GM21529 (cell line): ENCODE measurements at regions not wholly inside any gene's neighbourhood (a gene's known extent, or its start where the extent isn't known, plus 50 kb on each side); places are given as distances from the start of the nearest gene placed in this dataset.

Experiments used
- ATAC-seq: cut with Tn5 transposase; IDR thresholded peaks from one replicate; pipeline ENCODE4 v1.9.1; 2021; ENCODE audit not compliant: unreplicated experiment

DNA sequence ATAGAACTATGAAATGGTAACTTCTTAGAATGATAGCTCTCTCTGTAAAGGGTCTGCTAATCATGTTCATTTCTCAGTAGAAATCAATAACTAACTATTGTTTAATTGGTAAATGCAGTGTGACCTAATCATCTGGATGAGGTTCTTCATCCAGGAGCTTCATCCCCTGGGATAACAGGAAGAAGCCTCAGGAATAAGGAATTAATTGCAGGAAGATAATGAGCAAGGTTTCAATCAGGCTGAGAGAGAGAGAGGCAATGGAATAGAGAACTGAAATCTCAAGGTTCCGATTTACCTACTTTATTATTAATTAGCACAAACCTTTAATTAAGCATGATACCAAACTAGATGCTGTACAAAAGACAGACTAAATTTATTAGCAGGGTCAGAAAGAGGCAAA lies 499.7 kb downstream of the MAT2B start:
- ATAC-seq: no peak

DNA sequence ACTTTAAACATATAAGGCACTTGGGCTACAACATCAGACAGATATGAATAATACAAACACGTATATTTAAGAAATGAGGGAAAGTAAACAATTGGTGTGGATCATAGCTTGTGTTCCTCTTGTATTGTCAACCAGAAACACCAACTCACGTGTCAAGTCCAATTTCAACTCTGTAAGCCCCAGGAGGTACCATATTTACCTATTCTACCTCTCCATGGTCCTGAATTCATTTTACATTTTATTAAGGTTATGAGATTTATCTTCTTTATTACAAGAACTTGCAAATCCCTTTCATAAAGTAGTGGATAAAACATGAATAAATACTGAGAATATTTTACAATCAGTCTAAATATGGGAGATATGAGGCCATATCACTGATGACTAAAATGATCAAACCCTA lies 501.6 kb downstream of the MAT2B start:
- ATAC-seq: no peak

DNA sequence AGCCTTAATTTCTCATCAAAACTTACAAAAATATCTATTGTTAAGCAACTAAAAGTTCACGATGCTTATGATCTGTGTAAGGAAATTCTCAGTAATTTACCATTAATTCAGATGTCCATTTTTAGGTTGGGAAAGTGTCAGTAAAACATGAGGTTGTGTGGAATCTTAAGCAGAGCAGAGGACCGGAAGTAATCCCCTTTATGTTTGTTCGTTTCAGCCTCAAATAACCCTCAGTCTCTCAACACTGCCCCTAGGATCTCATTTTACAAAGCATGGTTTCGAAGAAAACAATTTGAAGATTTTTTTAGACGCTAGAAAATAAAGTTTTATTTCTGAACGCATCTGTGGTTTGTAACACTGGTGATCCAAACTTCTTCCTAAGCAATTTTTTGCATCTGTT lies 504.2 kb downstream of the MAT2B start:
- ATAC-seq: no peak

DNA sequence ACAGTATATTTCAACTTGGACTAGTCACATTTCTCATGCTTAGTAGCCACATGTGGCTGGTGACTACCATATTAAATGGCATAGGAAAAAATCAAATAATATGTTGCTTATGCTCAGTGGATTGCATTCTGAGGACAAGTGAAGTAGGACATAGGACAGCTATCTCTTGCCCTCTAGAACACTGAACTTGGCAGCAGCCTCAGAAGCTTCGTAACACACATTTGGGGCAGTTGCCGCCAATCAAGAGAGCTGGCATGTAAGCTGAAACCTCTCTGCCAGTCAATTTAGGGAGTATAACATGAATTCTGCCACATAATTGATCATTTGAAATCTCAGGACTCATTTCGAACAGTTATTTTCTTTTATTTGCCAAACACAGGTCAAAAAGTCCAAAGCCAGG lies 505.5 kb downstream of the MAT2B start:
- no peak for ATAC-seq

DNA sequence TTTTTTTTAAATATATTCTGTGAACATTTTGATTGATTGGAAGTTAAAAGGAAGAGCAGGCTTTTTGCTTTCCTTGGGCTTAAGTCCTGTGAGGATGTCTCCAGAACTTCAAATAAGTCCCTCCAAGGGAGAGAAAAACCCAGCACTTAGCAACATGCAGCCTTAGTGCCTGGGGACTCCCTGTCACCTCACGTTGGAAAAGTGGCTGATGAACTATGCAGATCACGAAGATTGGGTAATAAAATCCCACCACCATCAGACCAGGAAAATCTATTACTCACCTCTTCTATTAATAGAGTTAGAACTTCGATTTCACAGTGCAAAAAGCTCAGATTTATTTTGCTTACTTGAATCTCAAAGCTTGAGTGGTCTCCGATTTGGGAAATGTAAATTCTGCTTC lies 507.0 kb downstream of the MAT2B start:
- ATAC-seq: no peak

DNA sequence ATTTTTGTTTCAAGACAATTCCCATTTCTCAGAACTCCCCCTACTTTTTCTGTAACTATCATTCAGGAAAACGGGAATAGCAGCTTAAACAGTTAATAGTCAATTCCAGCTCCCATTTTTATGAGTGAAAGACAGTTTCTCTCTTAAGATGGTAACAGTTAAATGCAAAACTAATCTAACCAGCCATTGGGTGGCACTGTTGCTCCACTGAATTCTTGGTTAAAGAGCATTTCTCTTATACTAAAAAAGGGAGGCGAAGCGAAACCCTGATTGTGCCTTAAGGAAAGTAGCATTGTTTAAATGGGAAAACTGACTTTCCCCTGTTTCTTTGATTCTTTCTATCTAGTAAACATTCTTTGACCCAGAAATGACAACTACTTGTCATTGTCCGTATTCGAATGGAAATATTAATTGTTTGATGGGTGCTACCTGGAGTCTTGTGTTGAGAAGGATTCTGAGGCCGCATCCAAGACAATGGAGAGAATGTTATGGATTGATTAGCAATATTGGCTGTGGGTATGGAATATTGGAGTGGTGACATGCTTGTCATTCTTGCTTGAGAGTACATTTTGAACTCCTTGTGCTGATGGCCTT lies 507.8 kb downstream of the MAT2B start:
- peak; percentile 87 for ATAC-seq

DNA sequence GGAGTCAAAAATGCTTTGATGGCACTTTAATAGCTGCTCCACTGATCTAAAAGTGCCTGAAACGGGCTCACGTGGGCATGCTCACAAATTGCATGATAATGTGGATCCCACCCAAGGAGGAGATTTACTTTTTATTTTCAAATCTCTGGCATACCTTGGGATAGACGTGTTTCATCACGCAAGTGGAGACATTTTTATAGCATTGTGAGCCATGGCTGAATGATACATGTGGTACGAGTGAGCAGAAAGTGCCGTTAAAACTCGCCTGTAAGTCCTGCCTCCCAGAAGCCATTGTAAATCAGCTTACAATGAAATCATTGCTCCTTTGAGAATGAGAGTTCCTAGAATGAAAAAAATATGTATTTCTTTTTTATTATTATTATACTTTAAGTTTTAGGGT lies 514.7 kb downstream of the MAT2B start:
- no peak for ATAC-seq

DNA sequence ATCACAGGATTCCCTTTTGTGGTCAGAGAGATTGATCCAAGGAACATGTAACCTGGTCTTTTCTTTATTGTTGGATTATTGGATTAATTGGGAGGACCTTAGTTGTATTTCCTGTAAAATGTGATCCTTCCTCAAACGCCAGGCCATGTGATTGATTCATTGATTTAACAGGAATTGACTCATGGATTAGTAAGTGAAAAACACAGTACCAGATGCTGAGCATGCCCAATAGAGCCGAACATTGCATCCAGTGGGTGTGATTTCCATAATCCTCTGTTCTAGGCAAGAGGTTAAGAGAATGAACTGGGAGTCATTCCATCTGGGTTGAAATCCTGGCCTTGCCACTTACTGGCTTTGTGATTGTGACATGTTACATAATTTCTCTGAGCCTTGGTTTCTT lies 522.3 kb downstream of the MAT2B start:
- no peak for ATAC-seq

DNA sequence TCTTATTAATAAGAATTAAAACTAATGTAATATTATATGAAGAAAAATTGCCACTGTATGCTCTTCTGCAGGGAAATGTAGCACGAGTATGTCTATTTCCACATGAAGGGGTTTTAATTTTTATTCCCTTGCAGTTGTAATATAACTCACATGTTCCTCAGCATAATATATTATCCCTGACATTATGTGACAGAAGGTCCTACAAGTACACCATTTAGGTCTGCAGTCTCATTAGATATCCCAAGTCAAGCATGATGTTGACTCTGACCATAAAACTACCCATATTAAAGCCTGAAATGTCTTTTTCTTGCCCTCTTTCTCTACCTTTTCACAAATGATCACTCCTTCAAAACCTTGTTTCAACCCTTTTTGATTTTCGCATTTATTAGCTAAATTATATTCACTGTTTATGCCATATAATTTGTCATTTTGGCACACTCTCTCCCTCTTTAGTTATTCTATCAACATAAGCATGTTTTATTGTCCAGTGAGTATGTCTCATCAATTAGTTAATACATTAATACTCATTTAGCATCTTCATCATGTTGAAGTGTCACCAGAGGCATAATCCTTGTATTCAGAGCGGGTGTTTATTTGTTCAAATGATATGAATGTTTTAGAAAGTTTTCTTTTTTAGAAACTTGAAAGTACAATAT lies 532.8 kb downstream of the MAT2B start:
- no peak for ATAC-seq

DNA sequence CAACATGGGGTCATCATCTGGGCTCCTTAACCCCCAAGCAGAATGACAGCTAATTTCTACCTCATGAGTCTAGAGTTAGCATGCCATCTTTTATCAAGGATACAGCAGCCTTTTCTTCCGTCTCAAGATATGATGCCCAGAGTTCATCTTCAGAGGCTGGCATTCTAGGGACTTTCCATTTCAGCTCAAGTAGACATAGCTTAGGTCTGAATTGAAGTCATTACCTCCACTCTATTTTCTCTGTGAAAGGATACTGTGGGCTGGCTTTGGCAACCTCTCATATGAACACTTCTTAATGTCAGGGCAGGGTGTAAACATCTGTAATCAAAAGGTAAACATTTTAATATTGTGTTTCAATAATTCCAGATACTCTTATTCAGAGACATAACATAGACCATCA lies 535.7 kb downstream of the MAT2B start:
- no peak for ATAC-seq

DNA sequence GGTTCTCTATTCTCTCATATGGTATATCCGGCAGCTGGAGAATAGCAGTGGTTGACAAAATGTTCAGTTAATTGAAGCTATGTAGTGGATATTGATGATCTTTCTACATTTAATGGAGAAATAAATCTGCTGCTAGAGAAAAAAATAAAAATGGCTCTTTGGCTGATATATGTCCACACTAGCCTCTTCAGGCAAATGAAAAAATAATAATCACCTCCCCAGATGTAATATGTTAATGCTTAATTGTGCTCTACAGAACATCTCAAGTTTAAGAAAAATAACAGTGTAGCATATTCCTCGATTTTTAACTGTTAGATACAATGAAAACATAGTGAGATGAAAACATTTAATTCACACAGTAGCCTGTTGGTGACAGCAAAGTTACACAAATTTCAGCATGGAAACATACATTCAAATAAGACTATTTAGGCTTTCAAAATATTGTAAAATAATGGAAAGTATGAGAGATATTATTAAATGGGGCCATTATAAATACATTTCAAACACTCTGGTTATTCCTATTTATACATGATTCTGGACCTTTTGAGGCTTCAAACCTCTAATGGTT lies 543.0 kb downstream of the MAT2B start:
- no peak for ATAC-seq

DNA sequence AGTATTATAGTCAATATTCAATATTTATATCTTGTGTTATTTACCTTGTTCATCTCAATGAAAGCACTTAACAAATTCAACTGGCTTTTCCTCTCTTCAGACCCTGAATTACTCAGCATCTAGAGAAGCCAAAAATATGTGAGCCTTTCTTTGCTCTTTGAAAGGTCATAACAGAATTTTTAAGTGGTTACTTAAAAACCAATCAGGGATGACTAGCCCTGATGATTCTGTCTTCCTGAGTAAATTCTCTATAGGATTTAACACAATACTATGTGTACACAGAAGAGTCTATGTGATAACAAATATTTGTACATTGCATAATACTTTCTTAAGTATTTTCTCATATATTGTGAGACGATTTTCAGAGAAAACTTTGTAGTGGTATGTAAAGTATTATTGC lies 546.3 kb downstream of the MAT2B start:
- ATAC-seq: no peak

DNA sequence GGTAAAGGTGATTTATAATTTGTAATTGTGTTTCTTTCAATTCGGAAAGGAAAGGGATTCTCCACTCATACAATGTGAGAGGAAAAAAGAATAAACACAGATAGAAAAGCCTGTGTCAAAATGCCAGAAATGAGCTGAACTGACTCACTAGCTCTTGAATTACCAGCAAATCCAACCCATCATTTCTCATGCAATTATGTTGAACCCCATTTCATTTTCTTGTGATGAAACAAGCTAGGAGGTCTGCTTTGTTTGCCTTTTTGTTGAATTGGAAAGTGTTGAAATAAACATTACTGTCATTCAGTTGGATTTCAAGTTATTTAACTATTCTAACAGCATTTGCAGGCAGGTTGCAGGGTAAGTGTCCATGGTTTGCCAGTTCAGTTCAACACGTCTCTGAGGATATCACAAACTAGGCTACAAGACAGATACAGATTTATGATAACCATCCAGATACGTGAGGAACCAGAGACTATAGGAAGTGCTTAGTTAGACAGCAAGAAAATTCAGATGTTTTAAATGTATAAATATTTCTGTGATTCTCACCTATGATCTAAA lies 547.2 kb downstream of the MAT2B start:
- no peak for ATAC-seq

DNA sequence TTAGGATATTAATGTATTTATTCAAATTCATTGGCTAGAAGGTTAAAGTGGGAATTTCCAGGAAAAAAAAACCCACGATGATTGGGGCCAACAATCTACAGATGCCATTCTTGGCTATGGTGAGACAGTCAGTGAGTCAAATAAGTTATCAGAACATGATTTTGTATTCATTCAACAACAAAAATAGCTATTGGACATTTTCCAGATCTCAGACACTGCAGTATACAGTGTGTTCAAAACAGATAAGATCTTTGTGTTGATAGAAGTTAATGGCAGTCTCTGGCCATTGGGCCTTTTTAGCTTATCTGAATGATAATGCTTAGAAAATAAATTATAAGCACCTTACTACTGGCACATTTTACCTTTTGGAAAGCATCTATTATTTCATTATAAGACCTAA lies 547.7 kb downstream of the MAT2B start:
- no peak for ATAC-seq

DNA sequence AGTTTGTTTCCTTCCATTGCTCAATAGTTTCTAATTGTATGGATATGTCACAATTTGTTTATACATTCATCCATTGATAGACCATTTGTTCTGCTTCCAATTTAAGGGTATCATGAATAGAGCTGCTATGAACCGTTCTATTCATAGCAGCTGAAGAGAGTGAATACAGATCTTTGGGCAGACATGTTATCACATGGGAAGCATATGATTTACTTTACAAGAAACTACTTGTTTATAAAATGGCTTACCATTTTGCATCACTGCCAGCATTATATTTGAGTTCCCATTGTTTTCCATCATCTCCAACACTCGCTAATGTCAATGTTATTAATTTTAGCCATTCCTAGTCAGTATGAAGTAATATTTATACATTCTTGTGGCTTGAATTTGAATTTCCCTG lies 549.0 kb downstream of the MAT2B start:
- ATAC-seq: no peak

DNA sequence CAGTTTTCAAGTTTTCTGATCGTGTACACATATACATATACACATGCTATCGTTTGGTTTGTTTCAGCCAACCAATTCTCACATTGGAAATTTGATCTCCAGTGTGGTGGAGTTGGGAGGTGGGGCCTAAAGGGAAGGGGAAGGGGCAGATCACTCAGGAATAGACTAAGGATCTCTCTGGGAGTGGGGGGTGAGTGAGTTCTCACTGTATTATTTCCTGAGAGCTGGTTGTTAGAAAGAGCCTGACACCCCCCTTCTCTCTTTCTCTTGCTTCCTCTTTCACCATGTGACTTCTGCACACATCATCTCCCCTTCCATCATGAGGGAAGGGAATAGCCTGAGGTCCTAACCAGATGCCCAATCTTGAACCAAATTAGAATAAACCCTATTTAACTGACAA lies 551.7 kb downstream of the MAT2B start:
- ATAC-seq: no peak

DNA sequence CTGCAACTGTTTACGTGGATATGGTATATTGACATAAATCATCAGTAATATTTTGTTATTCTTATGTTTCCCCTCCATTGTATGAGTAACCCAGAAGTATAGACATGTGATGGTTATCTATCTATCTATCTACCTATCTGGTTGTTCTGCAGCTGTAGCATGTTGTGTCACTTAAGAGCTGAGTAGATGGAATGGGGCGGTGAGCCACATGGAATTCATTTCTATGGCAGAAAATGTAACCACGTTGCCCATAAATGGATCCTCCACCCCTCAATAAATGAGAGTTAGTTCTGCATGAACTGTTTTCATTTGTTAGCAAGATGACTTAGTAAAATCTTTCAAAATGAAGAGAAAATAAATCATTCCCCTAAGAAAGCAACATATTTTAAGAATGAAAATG lies 553.2 kb downstream of the MAT2B start:
- ATAC-seq: no peak

DNA sequence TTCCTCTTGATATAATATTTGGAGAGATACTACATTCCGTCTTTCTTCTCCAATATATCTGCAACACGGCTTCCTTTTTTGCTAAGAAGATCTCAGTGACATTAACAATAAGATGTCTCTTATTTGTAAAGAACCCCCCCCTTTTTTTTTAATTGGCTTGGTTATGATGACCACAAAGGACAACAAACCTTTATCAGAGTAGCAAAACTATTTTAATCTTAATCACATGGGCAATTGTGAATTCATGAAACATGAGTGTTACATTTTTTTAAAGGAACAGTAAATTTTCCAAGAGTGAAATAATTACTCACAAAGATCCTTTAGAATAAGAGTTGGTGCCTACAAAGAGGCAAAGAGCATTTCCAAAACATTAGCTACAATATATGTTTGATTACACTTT lies 554.1 kb downstream of the MAT2B start:
- ATAC-seq: no peak

DNA sequence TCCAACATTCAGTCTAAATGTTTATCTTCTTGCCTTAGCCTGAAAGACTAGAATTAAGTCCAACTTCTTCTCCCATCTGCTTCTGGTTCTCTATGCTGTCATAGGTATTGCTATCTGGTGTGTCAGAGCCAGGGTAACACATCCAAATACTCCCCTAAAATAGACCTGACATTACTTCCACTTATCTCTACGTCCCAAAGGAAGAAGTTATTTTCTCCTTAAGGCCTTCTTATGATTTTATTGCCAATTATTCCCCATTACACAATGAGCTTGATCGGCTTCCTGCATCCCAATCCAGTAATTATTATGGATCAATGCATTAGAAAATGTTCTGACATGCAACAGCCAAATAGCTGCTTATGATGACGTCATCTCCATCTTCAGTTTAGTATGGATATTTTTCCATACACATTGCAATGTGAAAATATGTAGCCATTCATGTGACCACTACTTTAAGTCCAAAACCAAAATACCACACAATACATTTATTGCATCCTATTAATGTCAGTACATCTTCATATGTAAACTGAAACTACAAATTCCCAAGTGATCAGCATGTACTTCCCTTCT lies 555.5 kb downstream of the MAT2B start:
- no peak for ATAC-seq

DNA sequence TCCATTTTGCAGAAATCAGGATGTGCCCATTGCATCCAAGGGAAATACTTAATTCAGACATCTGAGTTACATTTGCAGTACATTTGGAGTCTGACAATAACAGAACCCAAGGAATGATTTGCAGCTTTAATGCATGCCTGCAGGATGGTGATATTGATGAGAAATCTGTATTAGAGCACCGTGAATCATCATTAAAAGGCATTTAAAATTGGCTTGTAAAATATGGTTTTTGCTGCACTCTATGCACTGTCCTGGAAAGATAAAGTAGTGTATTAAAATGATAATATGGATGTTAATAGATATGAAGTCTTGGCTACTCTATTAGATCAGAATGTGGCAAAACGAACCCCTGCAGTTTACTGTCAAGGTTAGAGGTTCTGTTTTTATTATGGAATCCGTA lies 556.9 kb downstream of the MAT2B start:
- no peak for ATAC-seq

DNA sequence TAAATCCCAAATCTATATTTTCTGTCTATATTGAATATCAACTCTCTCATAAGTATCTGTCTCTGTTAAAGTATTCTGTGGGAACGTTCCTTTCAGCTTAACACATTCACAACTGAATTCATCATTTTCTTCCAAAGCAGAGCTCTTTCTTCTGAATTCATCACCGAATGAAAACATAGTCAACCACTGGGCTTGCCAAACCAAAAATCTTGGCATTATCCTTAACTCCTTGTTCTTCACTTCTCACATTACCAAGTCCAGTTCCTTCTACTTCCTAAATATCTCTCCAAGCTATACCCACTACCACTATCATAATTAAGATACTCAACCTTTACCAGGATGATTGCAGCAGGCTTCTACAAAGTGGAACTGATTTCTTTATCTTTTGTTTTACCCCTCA lies 559.8 kb downstream of the MAT2B start:
- ATAC-seq: no peak

DNA sequence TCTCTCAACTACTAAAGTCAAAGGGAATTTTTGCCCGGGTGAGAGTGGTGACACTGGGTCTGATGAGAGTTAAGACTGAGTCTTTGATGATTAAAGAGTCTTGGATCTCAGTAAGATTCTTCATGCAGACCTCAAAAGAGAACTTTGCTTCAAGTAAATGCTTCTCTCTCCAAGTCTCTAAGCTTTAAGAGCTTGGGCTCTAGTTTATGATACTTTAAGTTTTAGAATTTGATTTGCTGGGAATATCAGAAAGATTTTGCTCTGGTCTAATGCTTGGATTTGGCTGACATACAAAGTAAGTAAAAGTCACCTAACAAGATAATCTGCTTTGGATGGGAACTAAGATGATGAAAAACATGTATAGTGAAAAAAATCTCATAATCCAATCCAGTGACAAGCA lies 566.3 kb downstream of the MAT2B start:
- no peak for ATAC-seq
